ENCODE measurements at regions not wholly inside any gene's neighbourhood (a gene's known extent, or its start where the extent isn't known, plus 50 kb on each side); places are given as distances from the start of the nearest gene placed in this dataset.

DNA sequence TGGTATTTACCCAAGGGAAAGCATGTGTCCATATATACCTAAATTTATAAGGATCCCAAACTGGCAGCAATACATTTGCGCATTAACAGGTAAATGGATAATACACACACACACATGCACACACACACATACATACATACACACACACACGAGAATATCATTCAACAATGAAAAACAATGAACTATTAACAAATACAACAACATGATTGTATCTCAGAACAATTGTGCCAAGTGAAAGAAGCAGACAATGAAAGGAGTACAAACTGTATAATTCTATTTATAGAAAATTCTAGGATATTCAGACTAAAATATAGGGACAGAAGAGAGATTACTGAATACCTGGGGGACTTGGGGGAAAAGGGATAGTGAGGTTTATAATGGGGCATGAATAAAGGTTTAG, 323.0 kb downstream of the KCNJ2 start:
- no peaks in the 10 kb centered on the region for H3K27me3 Mint-ChIP-seq
- H3K9me3 ChIP-seq (ENCODE audit: control insufficient read depth in 2 of 2, low read length in 2 of 2) = no peaks in the 10 kb centered on the region
- H3K9me3 Mint-ChIP-seq = peaks cover 0 to 6% (median 1%) of the 10 kb centered on the region in 7 donors
- no peak overlapping the region for H3K4me3 Mint-ChIP-seq
- no peaks in the 10 kb centered on the region for H3K4me1 ChIP-seq (ENCODE audit: control insufficient read depth, insufficient read depth, low read length, poor library complexity, severe bottlenecking)
- DNase-seq (no peak), ATAC-seq (ENCODE audit: low read depth in 2 of 2) (no peak)
- H3K36me3 ChIP-seq (ENCODE audit: control insufficient read depth, insufficient read depth, low read length) = no peaks in the 10 kb centered on the region
- no peaks in the 10 kb centered on the region for H3K36me3 Mint-ChIP-seq
- no peak overlapping the region for H3K27ac ChIP-seq (ENCODE audit: insufficient read depth, low read length, poor library complexity, severe bottlenecking)
- no peaks in the 10 kb centered on the region for H3K27me3 ChIP-seq (ENCODE audit: control insufficient read depth, insufficient read depth, low read length)
- H3K4me3 ChIP-seq (ENCODE audit: low read depth, low read length) = no peak overlapping the region
- H3K27ac Mint-ChIP-seq = no peak overlapping the region
- H3K4me1 Mint-ChIP-seq = no peaks in the 10 kb centered on the region

DNA sequence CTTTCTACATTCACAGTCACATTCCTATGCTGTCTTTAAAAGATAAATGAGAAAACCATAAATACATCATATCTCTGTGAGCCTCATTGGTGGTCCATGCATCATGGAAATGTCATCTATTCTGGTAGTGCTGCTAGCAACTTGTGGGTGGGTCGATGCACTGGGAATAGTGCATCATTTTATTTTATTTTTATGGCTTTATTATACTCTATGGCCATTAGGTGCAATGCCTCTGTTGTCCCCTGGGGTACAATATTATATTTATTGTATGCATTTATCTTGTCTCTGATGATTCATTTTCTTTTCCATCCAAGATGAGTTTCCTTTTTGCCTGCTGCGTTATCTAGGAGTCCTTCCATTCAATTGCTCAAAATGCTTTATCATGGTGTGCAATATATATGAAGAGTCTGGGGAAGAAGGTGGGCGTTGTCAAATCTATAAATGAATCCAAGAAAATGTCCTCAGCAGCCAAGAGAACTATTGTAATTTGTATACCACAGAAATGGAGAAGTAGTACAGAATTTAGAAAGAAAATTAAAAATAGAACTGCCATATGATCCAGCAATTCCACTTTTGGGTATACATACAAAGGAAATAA, 324.0 kb downstream of the KCNJ2 start:
- no peaks in the 10 kb centered on the region for H3K27me3 ChIP-seq (ENCODE audit: control insufficient read depth, insufficient read depth, low read length)
- ATAC-seq (ENCODE audit: low read depth in 2 of 2) = no peak
- H3K27me3 Mint-ChIP-seq = no peaks in the 10 kb centered on the region

DNA sequence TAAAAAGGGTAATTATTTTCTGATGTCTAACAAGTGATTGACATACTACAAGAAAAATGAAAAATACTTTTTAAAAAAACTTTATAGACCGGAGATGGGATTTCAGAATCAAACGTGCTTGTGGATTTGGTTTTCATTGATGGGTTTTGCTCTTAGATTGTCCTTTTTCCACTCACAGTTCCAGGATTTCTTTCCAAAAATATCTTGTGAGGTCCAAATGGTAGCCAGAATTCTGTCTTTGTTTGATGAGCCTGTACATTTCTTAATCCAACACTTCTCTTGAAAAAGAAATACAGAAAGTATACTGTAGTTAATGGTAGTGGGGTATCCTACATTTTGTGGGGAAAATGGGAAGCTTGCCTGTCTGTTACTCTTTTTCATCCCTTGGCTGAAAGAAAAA, 329.3 kb downstream of the KCNJ2 start:
- Mint-ChIP-seq H3K9me3 (peaks cover 0 to 6% (median 1%) of the 10 kb centered on the region in 7 donors), H3K27me3 (no peaks in the 10 kb centered on the region), H3K27ac (no peak overlapping the region), H3K4me3 (no peak overlapping the region), H3K4me1 (no peaks in the 10 kb centered on the region), H3K36me3 (no peaks in the 10 kb centered on the region)
- Histone ChIP-seq H3K27me3 (ENCODE audit: control insufficient read depth, insufficient read depth, low read length) (no peaks in the 10 kb centered on the region), H3K9me3 (ENCODE audit: control insufficient read depth in 2 of 2, low read length in 2 of 2) (no peaks in the 10 kb centered on the region), H3K4me1 (ENCODE audit: control insufficient read depth, insufficient read depth, low read length, poor library complexity, severe bottlenecking) (no peaks in the 10 kb centered on the region), H3K27ac (ENCODE audit: insufficient read depth, low read length, poor library complexity, severe bottlenecking) (no peak overlapping the region), H3K4me3 (ENCODE audit: low read depth, low read length) (no peak overlapping the region), H3K36me3 (ENCODE audit: control insufficient read depth, insufficient read depth, low read length) (no peaks in the 10 kb centered on the region)
- DNase-seq = no peak
- no peak for ATAC-seq (ENCODE audit: low read depth in 2 of 2)

More for the DNA sequence above, 324.0 kb downstream of the KCNJ2 start:
- H3K4me1 Mint-ChIP-seq = no peaks in the 10 kb centered on the region
- H3K4me1 ChIP-seq (ENCODE audit: control insufficient read depth, insufficient read depth, low read length, poor library complexity, severe bottlenecking) = no peaks in the 10 kb centered on the region
- H3K27ac ChIP-seq (ENCODE audit: insufficient read depth, low read length, poor library complexity, severe bottlenecking) = no peak overlapping the region
- no peak overlapping the region for H3K27ac Mint-ChIP-seq
- no peak overlapping the region for H3K4me3 ChIP-seq (ENCODE audit: low read depth, low read length)
- H3K9me3 ChIP-seq (ENCODE audit: control insufficient read depth in 2 of 2, low read length in 2 of 2) = no peaks in the 10 kb centered on the region
- no peaks in the 10 kb centered on the region for H3K36me3 ChIP-seq (ENCODE audit: control insufficient read depth, insufficient read depth, low read length)
- H3K36me3 Mint-ChIP-seq = no peaks in the 10 kb centered on the region
- DNase-seq = no peak
- H3K4me3 Mint-ChIP-seq = no peak overlapping the region
- H3K9me3 Mint-ChIP-seq = peaks cover 0 to 6% (median under 1%) of the 10 kb centered on the region in 7 donors

DNA sequence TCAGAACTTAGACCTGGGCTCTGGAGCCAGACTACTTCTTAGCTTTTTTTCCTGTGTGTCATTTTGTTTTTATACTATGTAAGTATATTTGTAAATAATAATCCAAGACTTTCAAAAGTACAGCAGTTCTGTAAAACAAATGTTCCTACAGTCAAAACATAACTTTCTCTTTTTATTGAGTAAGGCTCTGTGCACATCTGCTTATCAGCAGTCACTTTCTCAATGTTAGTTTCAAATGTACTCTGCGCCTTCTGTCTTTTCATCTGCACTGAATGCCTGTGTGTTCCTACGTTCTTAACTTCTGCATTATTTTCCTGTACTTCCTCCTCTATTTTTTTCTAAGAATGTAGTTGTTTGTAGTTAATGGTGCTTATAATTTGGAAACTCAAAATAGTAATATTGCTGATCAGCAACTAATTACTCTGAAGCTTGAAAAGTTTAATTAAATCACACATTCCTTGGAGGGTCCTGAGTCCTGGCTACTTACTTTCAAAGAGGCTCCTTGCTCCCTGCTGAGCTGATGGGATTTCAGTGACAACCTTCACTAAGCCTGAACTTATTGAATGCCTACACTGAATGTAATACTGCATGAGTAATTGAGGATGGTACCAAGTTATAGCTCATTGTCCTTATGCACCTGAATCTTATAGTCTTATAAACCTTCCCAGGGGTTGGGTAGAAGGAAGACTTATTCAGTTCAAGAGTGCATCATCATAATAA, 329.9 kb downstream of the KCNJ2 start:
- Histone ChIP-seq H3K4me1 (ENCODE audit: control insufficient read depth, insufficient read depth, low read length, poor library complexity, severe bottlenecking) (no peaks in the 10 kb centered on the region), H3K36me3 (ENCODE audit: control insufficient read depth, insufficient read depth, low read length) (no peaks in the 10 kb centered on the region), H3K27ac (ENCODE audit: insufficient read depth, low read length, poor library complexity, severe bottlenecking) (no peak overlapping the region), H3K27me3 (ENCODE audit: control insufficient read depth, insufficient read depth, low read length) (no peaks in the 10 kb centered on the region), H3K4me3 (ENCODE audit: low read depth, low read length) (no peak overlapping the region), H3K9me3 (ENCODE audit: control insufficient read depth in 2 of 2, low read length in 2 of 2) (no peaks in the 10 kb centered on the region)
- ATAC-seq (ENCODE audit: low read depth in 2 of 2) (no peak), DNase-seq (no peak)
- Mint-ChIP-seq H3K4me1 (no peaks in the 10 kb centered on the region), H3K36me3 (no peaks in the 10 kb centered on the region), H3K4me3 (no peak overlapping the region), H3K9me3 (peaks cover 0 to 6% (median 0%) of the 10 kb centered on the region in 7 donors), H3K27ac (no peak overlapping the region), H3K27me3 (no peaks in the 10 kb centered on the region)

DNA sequence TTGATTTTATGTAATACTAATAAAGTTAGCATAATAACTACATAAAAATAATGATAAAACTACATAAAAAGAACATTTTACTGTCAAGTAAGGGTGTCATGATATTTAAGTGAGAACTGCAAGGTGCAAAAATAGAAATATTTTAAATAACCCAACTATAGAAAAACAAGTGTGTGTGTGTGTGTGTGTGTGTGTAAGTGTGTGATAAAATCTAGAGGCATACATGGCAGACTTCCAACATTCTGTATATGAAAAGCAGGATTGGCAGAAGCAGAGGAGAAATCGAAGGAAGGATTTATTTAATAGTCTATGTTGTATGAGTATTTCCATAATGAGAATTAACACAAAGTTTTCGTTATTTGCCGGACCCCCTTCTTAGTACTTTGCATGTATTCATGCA, 334.1 kb downstream of the KCNJ2 start:
- Histone ChIP-seq H3K9me3 (ENCODE audit: control insufficient read depth in 2 of 2, low read length in 2 of 2) (no peaks in the 10 kb centered on the region), H3K4me3 (ENCODE audit: low read depth, low read length) (no peak overlapping the region), H3K4me1 (ENCODE audit: control insufficient read depth, insufficient read depth, low read length, poor library complexity, severe bottlenecking) (no peaks in the 10 kb centered on the region), H3K36me3 (ENCODE audit: control insufficient read depth, insufficient read depth, low read length) (no peaks in the 10 kb centered on the region), H3K27me3 (ENCODE audit: control insufficient read depth, insufficient read depth, low read length) (no peaks in the 10 kb centered on the region), H3K27ac (ENCODE audit: insufficient read depth, low read length, poor library complexity, severe bottlenecking) (no peak overlapping the region)
- ATAC-seq (ENCODE audit: low read depth in 2 of 2) (no peak), DNase-seq (no peak)
- no peaks in the 10 kb centered on the region for H3K27me3 Mint-ChIP-seq
- H3K4me3 Mint-ChIP-seq = no peak overlapping the region
- no peak overlapping the region for H3K27ac Mint-ChIP-seq
- H3K9me3 Mint-ChIP-seq = peaks cover 0 to 2% (median 0%) of the 10 kb centered on the region in 7 donors
- H3K36me3 Mint-ChIP-seq = no peaks in the 10 kb centered on the region
- H3K4me1 Mint-ChIP-seq = no peaks in the 10 kb centered on the region

DNA sequence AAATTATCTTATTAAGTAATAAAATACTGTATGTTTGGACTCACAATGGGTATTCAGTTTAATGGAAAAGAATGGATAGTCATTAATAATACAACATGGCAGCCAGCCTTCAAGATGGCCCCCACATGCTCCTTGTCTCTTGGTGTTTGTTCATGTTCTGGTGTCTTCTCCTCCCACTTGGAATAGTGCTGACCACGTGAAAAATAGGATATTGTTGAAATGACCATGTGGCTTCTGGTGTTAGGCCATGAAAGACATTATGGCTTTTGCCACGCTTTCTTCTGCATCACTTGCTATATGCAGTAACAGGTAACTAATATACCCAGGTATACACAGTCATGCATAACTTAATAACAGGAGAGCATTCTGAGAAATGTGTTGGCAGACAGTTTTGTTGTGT, 341.0 kb downstream of the KCNJ2 start:
- H3K9me3 Mint-ChIP-seq = peaks cover 0 to 5% (median 0%) of the 10 kb centered on the region in 7 donors
- Histone ChIP-seq H3K9me3 (ENCODE audit: control insufficient read depth in 2 of 2, low read length in 2 of 2) (no peaks in the 10 kb centered on the region), H3K27ac (ENCODE audit: insufficient read depth, low read length, poor library complexity, severe bottlenecking) (no peak overlapping the region), H3K36me3 (ENCODE audit: control insufficient read depth, insufficient read depth, low read length) (no peaks in the 10 kb centered on the region), H3K27me3 (ENCODE audit: control insufficient read depth, insufficient read depth, low read length) (no peaks in the 10 kb centered on the region), H3K4me1 (ENCODE audit: control insufficient read depth, insufficient read depth, low read length, poor library complexity, severe bottlenecking) (no peaks in the 10 kb centered on the region), H3K4me3 (ENCODE audit: low read depth, low read length) (no peak overlapping the region)
- H3K27ac Mint-ChIP-seq = no peak overlapping the region
- H3K27me3 Mint-ChIP-seq = no peaks in the 10 kb centered on the region
- no peak overlapping the region for H3K4me3 Mint-ChIP-seq
- no peaks in the 10 kb centered on the region for H3K4me1 Mint-ChIP-seq
- no peaks in the 10 kb centered on the region for H3K36me3 Mint-ChIP-seq
- DNase-seq = no peak
- no peak for ATAC-seq (ENCODE audit: low read depth in 2 of 2)

DNA sequence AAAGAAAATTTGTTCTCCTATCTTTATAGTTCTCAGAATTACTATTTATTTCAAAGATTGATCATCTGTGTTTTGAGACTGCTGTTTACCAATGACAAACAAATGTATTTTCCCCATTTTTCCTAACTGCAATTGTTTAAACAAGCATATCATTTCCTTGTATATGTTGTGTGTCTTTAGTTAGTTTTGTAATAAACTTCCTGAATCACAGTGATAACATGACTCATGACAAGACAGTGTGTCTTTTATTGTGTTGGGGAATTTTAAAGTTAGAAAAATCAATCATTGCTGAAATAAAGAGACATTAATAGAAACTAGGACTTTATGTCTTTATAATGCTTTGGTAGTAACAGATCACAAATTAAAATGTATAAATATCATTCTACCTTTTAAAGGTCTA, 348.5 kb downstream of the KCNJ2 start:
- no peaks in the 10 kb centered on the region for H3K4me1 ChIP-seq (ENCODE audit: control insufficient read depth, insufficient read depth, low read length, poor library complexity, severe bottlenecking)
- no peaks in the 10 kb centered on the region for H3K9me3 Mint-ChIP-seq
- DNase-seq (no peak), ATAC-seq (ENCODE audit: low read depth in 2 of 2) (no peak)
- H3K27me3 ChIP-seq (ENCODE audit: control insufficient read depth, insufficient read depth, low read length) = no peaks in the 10 kb centered on the region
- no peaks in the 10 kb centered on the region for H3K9me3 ChIP-seq (ENCODE audit: control insufficient read depth in 2 of 2, low read length in 2 of 2)
- no peaks in the 10 kb centered on the region for H3K27me3 Mint-ChIP-seq
- H3K36me3 ChIP-seq (ENCODE audit: control insufficient read depth, insufficient read depth, low read length) = no peaks in the 10 kb centered on the region
- H3K4me3 Mint-ChIP-seq = no peak overlapping the region
- H3K36me3 Mint-ChIP-seq = no peaks in the 10 kb centered on the region
- H3K4me1 Mint-ChIP-seq = no peaks in the 10 kb centered on the region
- H3K27ac Mint-ChIP-seq = peak overlapping the region in 1 of 3 donors; percentile 4
- H3K4me3 ChIP-seq (ENCODE audit: low read depth, low read length) = no peak overlapping the region
- H3K27ac ChIP-seq (ENCODE audit: insufficient read depth, low read length, poor library complexity, severe bottlenecking) = no peak overlapping the region

- H3K4me3 Mint-ChIP-seq = no peak overlapping the region
- no peaks in the 10 kb centered on the region for H3K36me3 Mint-ChIP-seq
- H3K36me3 ChIP-seq (ENCODE audit: control insufficient read depth, insufficient read depth, low read length) = no peaks in the 10 kb centered on the region
- no peak overlapping the region for H3K27ac Mint-ChIP-seq
- no peak overlapping the region for H3K4me3 ChIP-seq (ENCODE audit: low read depth, low read length)
- no peaks in the 10 kb centered on the region for H3K27me3 ChIP-seq (ENCODE audit: control insufficient read depth, insufficient read depth, low read length)
- no peaks in the 10 kb centered on the region for H3K9me3 Mint-ChIP-seq
- no peaks in the 10 kb centered on the region for H3K9me3 ChIP-seq (ENCODE audit: control insufficient read depth in 2 of 2, low read length in 2 of 2)
- no peaks in the 10 kb centered on the region for H3K27me3 Mint-ChIP-seq
- no peak for ATAC-seq (ENCODE audit: low read depth in 2 of 2)
- H3K4me1 ChIP-seq (ENCODE audit: control insufficient read depth, insufficient read depth, low read length, poor library complexity, severe bottlenecking) = no peaks in the 10 kb centered on the region
- DNase-seq = no peak
- no peak overlapping the region for H3K27ac ChIP-seq (ENCODE audit: insufficient read depth, low read length, poor library complexity, severe bottlenecking)
- no peaks in the 10 kb centered on the region for H3K4me1 Mint-ChIP-seq
These were observed 350.0 kb downstream of the KCNJ2 start for GRCh38 chr17:70519300-70519699.
